ENCODE measurements at regions not wholly inside any gene's neighbourhood (a gene's known extent, or its start where the extent isn't known, plus 50 kb on each side); places are given as distances from the start of the nearest gene placed in this dataset.
"Not testable (repeated sequence)": the region's sequence is repeated elsewhere in the genome, so short reads cannot be mapped to it uniquely, and the experiment has no call there.

GRCh38 chr6:1445650-1446330 lies 56.4 kb downstream of the FOXF2 start:
- DNase-seq (ENCODE audit: low read depth), result no peak

- no peak for DNase-seq (ENCODE audit: low read depth)
Observed at GRCh38 chr6:1449896-1450295, 60.5 kb downstream of the FOXF2 start.

GRCh38 chr6:1453024-1453423 lies 63.6 kb downstream of the FOXF2 start:
- DNase-seq (ENCODE audit: low read depth), result no peak

- DNase-seq (ENCODE audit: low read depth), result not testable (repeated sequence)
Observed at GRCh38 chr6:1456816-1457215, 67.4 kb downstream of the FOXF2 start.

GRCh38 chr6:1461207-1461606 lies 71.8 kb downstream of the FOXF2 start:
- no peak for DNase-seq (ENCODE audit: low read depth)

GRCh38 chr6:1461736-1462135 lies 72.4 kb downstream of the FOXF2 start:
- DNase-seq (ENCODE audit: low read depth), result no peak

- no peak for DNase-seq (ENCODE audit: low read depth)
Observed at GRCh38 chr6:1463275-1463674, 73.9 kb downstream of the FOXF2 start.

GRCh38 chr6:1463751-1464426 lies 74.5 kb downstream of the FOXF2 start:
- DNase-seq (ENCODE audit: low read depth), result no peak

GRCh38 chr6:1464781-1465370 lies 75.5 kb downstream of the FOXF2 start:
- no peak for DNase-seq (ENCODE audit: low read depth)

- DNase-seq (ENCODE audit: low read depth), result no peak
Observed at GRCh38 chr6:1468126-1468525, 78.8 kb downstream of the FOXF2 start.

GRCh38 chr6:1470040-1470439 lies 80.7 kb downstream of the FOXF2 start:
- DNase-seq (ENCODE audit: low read depth), result no peak

- DNase-seq (ENCODE audit: low read depth), result no peak
Observed at GRCh38 chr6:1472643-1473042, 83.3 kb downstream of the FOXF2 start.

- no peak for DNase-seq (ENCODE audit: low read depth)
Observed at GRCh38 chr6:1473166-1473565, 83.8 kb downstream of the FOXF2 start.

- no peak for DNase-seq (ENCODE audit: low read depth)
Observed at GRCh38 chr6:1473598-1473997, 84.2 kb downstream of the FOXF2 start.

GRCh38 chr6:1474205-1474604 lies 84.8 kb downstream of the FOXF2 start:
- DNase-seq (ENCODE audit: low read depth), result no peak

GRCh38 chr6:1475174-1475573 lies 85.8 kb downstream of the FOXF2 start:
- DNase-seq (ENCODE audit: low read depth), result no peak

- DNase-seq (ENCODE audit: low read depth), result no peak
Observed at GRCh38 chr6:1477432-1478090, 88.2 kb downstream of the FOXF2 start.

- DNase-seq (ENCODE audit: low read depth), result not testable (repeated sequence)
Observed at GRCh38 chr6:1478163-1478826, 88.9 kb downstream of the FOXF2 start.

GRCh38 chr6:1479095-1479494 lies 89.7 kb downstream of the FOXF2 start:
- no peak for DNase-seq (ENCODE audit: low read depth)

GRCh38 chr6:1479601-1480221 lies 90.3 kb downstream of the FOXF2 start:
- DNase-seq (ENCODE audit: low read depth), result no peak

GRCh38 chr6:1481286-1481685 lies 91.9 kb downstream of the FOXF2 start:
- no peak for DNase-seq (ENCODE audit: low read depth)
